C4-2B (cell line): ENCODE measurements at regions not wholly inside any gene's neighbourhood (a gene's known extent, or its start where the extent isn't known, plus 50 kb on each side); places are given as distances from the start of the nearest gene placed in this dataset.

Experiments
- CTCF ChIP-seq: fragments of 450-650 bp; conservative IDR thresholded peaks from 2 replicates; pipeline ENCODE4 v1.5.1; 2017; ENCODE audit warnings: mild to moderate bottlenecking
- ZFX ChIP-seq: fragments of 450-650 bp; IDR thresholded peaks from 2 replicates; pipeline ENCODE4 v1.6.1; 2017

- TF ChIP-seq CTCF (no peak), ZFX (no peak)
Observed at GRCh38 chr1:60619581-60619980, 462.8 kb upstream of the NFIA start.
